Mesendoderm (in vitro differentiated cells): ENCODE measurements at regions not wholly inside any gene's neighbourhood (a gene's known extent, or its start where the extent isn't known, plus 50 kb on each side); places are given as distances from the start of the nearest gene placed in this dataset.
"Not testable (repeated sequence)": the region's sequence is repeated elsewhere in the genome, so short reads cannot be mapped to it uniquely, and the experiment has no call there.

Experiments
- DNase-seq: peaks from one replicate; pipeline ENCODE4 v3.0.0; 2013
- H2AK5ac ChIP-seq: 2 replicates; pipeline ENCODE4 v1.6.1; 2013; ENCODE audit warnings: low read length, inconsistent platforms
- H2BK120ac ChIP-seq: 2 replicates; pipeline ENCODE4 v1.6.1; 2013; ENCODE audit warnings: low read depth, mild to moderate bottlenecking, low read length, moderate library complexity, mixed read lengths
- H2BK15ac ChIP-seq: replicated peaks from 2 replicates; pipeline ENCODE4 v1.6.1; 2013; ENCODE audit warnings: low read depth, mild to moderate bottlenecking, moderate library complexity
- H2BK5ac ChIP-seq: 2 replicates; pipeline ENCODE4 v1.6.1; 2013; ENCODE audit warnings: low read length, inconsistent platforms
- H3K18ac ChIP-seq: 2 replicates; pipeline ENCODE4 v1.6.1; 2013; ENCODE audit warnings: mild to moderate bottlenecking, low read length, mixed read lengths
- H3K23ac ChIP-seq: one replicate; pipeline ENCODE4 v1.6.1; 2013; ENCODE audit warnings: low read length
- H3K27ac ChIP-seq: 2 replicates; pipeline ENCODE4 v1.5.1; 2013; ENCODE audit warnings: low read depth, mild to moderate bottlenecking, inconsistent platforms, low read length, moderate library complexity
- H3K27me3 ChIP-seq: 2 replicates; pipeline ENCODE4 v1.6.1; 2013; ENCODE audit warnings: low read length, control low read depth, mild to moderate bottlenecking, inconsistent platforms; ENCODE audit not compliant: insufficient read depth, poor library complexity
- H3K36me3 ChIP-seq: 2 replicates; pipeline ENCODE4 v1.6.1; 2013; ENCODE audit warnings: low read length, inconsistent platforms; ENCODE audit not compliant: control insufficient read depth, insufficient read depth
- H3K4ac ChIP-seq: one replicate; pipeline ENCODE4 v1.6.1; 2013; ENCODE audit warnings: low read depth, mild to moderate bottlenecking, low read length, moderate library complexity
- H3K4me1 ChIP-seq: 2 replicates; pipeline ENCODE4 v1.6.1; 2013; ENCODE audit warnings: low read depth, low read length, inconsistent platforms; ENCODE audit not compliant: control insufficient read depth
- H3K4me2 ChIP-seq: 2 replicates; pipeline ENCODE4 v1.6.1; 2013; ENCODE audit warnings: low read length
- H3K4me3 ChIP-seq: 2 replicates; pipeline ENCODE4 v1.5.1; 2013; ENCODE audit warnings: mild to moderate bottlenecking, low read length
- H3K56ac ChIP-seq: one replicate; pipeline ENCODE4 v1.6.1; 2013; ENCODE audit warnings: low read length
- H3K79me1 ChIP-seq: 2 replicates; pipeline ENCODE4 v1.6.1; 2013; ENCODE audit warnings: low read length, inconsistent platforms
- H3K79me2 ChIP-seq: 2 replicates; pipeline ENCODE4 v1.6.1; 2013; ENCODE audit warnings: mild to moderate bottlenecking, low read length; ENCODE audit not compliant: control insufficient read depth, insufficient read depth
- H3K9ac ChIP-seq: 2 replicates; pipeline ENCODE4 v1.6.1; 2013; ENCODE audit warnings: low read length, inconsistent platforms
- H4K5ac ChIP-seq: one replicate; pipeline ENCODE4 v1.6.1; 2013; ENCODE audit warnings: low read length
- H4K8ac ChIP-seq: one replicate; pipeline ENCODE4 v1.6.1; 2013; ENCODE audit warnings: low read depth, mild to moderate bottlenecking, control low read depth, low read length, moderate library complexity
- WGBS: extraction: QIAGEN DNeasy Blood & Tissue Kit; methylation state at CpG from one replicate; pipeline ENCODE4 v1.1.7; 2013; ENCODE audit warnings: low lambda C conversion rate, missing lambda C conversion rate; ENCODE audit not compliant: insufficient coverage; ENCODE audit errors: extremely low coverage; 5-methylcytosine and 5-hydroxymethylcytosine counted together

DNA sequence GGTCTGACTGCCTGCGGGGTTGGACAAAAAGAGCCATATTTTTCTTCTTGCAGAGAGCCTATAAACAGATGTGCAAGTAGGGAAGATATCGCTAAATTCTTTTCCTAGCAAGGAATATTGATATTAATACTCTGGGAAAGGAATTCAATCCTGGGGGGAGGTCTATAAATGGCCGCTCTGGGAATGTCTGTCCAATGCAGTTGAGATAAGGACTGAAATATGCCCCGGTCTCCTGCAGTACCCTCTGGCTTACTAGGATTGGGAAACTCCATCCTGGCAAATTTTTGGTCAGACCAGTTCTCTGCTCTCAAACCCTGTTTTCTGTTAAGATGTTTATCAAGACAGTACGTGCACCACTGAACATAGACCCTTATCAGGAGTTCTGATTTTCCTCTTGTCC lies 310.6 kb downstream of the KCTD12 start:
- WGBS, result no CpG with 5 or more reads among the region's 5 CpGs
- not testable (repeated sequence) for H3K9ac ChIP-seq, H3K56ac ChIP-seq, H4K5ac ChIP-seq, H3K18ac ChIP-seq, H3K4me1 ChIP-seq, H3K4ac ChIP-seq, H3K79me1 ChIP-seq, H3K23ac ChIP-seq, H2BK15ac ChIP-seq, H3K79me2 ChIP-seq, H3K4me3 ChIP-seq, H4K8ac ChIP-seq, H3K4me2 ChIP-seq, H2AK5ac ChIP-seq, H2BK5ac ChIP-seq, H3K36me3 ChIP-seq, H3K27me3 ChIP-seq, H3K27ac ChIP-seq, H2BK120ac ChIP-seq
- DNase-seq, result peak; percentile 7

DNA sequence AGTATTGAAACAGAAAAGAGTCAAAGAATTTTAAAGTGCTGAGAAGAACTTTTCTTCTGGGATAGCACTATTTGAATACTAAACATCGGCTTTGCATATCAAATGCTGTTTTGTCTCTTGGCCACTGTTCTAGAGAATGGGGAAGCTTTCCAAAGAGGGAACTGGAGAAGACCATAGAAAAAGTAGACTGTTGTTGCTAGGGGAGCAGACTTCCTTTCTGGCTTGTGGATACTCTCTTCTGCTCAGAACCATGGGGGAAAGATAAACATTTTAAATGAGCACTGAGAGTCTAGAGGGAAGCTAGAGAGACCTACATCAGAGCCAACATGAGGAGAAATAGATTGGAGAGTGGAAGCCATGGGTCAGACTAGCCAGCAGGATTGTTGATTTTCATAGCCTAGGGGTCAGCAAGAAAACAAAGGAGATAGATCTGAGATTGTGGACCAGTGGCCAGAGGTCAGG lies 315.7 kb downstream of the KCTD12 start:
- H2BK5ac ChIP-seq, result no peak overlapping the region
- no peaks in the 10 kb centered on the region for H3K27me3 ChIP-seq
- H3K9ac ChIP-seq, result no peak overlapping the region
- no peak overlapping the region for H2BK120ac ChIP-seq
- H3K4me2 ChIP-seq, result no peak overlapping the region
- peak; percentile 7 for DNase-seq
- no peaks in the 10 kb centered on the region for H3K79me2 ChIP-seq
- no peak overlapping the region for H3K18ac ChIP-seq
- no peak overlapping the region for H3K4ac ChIP-seq
- no peaks in the 10 kb centered on the region for H3K36me3 ChIP-seq
- H3K4me3 ChIP-seq, result no peak overlapping the region
- no peak overlapping the region for H4K5ac ChIP-seq
- no peak overlapping the region for H3K23ac ChIP-seq
- no peak overlapping the region for H2AK5ac ChIP-seq
- no peak overlapping the region for H2BK15ac ChIP-seq
- H3K79me1 ChIP-seq, result no peaks in the 10 kb centered on the region
- no peak overlapping the region for H3K27ac ChIP-seq
- H4K8ac ChIP-seq, result no peak overlapping the region
- H3K56ac ChIP-seq, result no peak overlapping the region
- WGBS, result no CpG with 5 or more reads among the region's 1 CpG
- no peaks in the 10 kb centered on the region for H3K4me1 ChIP-seq

DNA sequence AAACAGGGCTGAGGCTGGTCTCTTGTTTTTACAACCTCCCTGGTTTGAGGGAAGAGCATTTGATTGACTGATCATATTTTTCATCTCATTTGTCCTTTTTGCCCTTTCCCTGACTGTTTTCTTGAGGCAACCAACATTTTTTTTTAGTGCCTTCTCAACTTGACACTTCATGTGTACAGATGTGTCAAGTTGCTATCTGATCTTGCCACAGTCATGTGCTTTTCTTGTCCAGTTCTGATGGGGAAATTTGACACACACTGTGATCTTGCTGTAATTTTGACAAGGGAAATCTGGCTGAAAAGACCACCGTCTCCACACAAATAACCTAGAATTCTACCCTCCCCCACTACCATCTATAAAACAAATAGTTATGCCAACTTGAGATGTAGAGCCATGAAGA lies 329.6 kb downstream of the KCTD12 start:
- no peak overlapping the region for H3K4me2 ChIP-seq
- H2BK5ac ChIP-seq, result no peak overlapping the region
- H3K79me1 ChIP-seq, result no peaks in the 10 kb centered on the region
- H3K56ac ChIP-seq, result no peak overlapping the region
- no peak overlapping the region for H2BK120ac ChIP-seq
- no peaks in the 10 kb centered on the region for H3K27me3 ChIP-seq
- no peak overlapping the region for H4K8ac ChIP-seq
- no peak overlapping the region for H2AK5ac ChIP-seq
- H3K27ac ChIP-seq, result no peak overlapping the region
- H3K4ac ChIP-seq, result no peak overlapping the region
- H3K36me3 ChIP-seq, result no peaks in the 10 kb centered on the region
- no CpG with 5 or more reads among the region's 1 CpG for WGBS
- no peak overlapping the region for H3K9ac ChIP-seq
- no peak overlapping the region for H2BK15ac ChIP-seq
- no peaks in the 10 kb centered on the region for H3K4me1 ChIP-seq
- H3K79me2 ChIP-seq, result no peaks in the 10 kb centered on the region
- H3K4me3 ChIP-seq, result no peak overlapping the region
- DNase-seq, result no peak
- no peak overlapping the region for H3K23ac ChIP-seq
- H4K5ac ChIP-seq, result no peak overlapping the region
- no peak overlapping the region for H3K18ac ChIP-seq

DNA sequence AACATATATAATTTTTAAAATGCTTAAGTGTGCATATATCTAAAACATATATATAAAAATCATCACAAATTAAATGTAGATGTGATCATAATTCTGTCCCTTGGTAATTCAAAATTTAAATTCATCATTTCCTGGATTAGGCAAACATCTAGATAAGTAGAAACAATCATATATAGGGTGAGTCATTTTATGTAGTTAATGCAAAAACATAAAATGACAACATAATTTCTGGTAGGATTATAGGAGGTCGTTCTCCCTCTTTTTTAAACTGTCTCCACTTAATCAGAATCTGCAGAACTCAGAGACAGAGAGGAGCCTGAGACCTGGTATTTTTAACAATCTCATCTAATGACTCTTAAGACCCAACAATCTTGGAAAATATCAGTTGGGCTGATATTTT lies 333.4 kb downstream of the KCTD12 start:
- H3K4me3 ChIP-seq, result no peak overlapping the region
- no peaks in the 10 kb centered on the region for H3K4me1 ChIP-seq
- H2BK5ac ChIP-seq, result no peak overlapping the region
- H3K36me3 ChIP-seq, result no peaks in the 10 kb centered on the region
- no peak overlapping the region for H3K9ac ChIP-seq
- no CpG with 5 or more reads among the region's 1 CpG for WGBS
- no peak overlapping the region for H2BK15ac ChIP-seq
- H4K5ac ChIP-seq, result no peak overlapping the region
- no peak overlapping the region for H3K18ac ChIP-seq
- H3K27ac ChIP-seq, result no peak overlapping the region
- no peaks in the 10 kb centered on the region for H3K27me3 ChIP-seq
- no peak for DNase-seq
- H2BK120ac ChIP-seq, result no peak overlapping the region
- no peak overlapping the region for H4K8ac ChIP-seq
- no peak overlapping the region for H3K23ac ChIP-seq
- H3K79me2 ChIP-seq, result no peaks in the 10 kb centered on the region
- no peak overlapping the region for H3K4me2 ChIP-seq
- H2AK5ac ChIP-seq, result no peak overlapping the region
- no peaks in the 10 kb centered on the region for H3K79me1 ChIP-seq
- H3K4ac ChIP-seq, result no peak overlapping the region
- no peak overlapping the region for H3K56ac ChIP-seq

DNA sequence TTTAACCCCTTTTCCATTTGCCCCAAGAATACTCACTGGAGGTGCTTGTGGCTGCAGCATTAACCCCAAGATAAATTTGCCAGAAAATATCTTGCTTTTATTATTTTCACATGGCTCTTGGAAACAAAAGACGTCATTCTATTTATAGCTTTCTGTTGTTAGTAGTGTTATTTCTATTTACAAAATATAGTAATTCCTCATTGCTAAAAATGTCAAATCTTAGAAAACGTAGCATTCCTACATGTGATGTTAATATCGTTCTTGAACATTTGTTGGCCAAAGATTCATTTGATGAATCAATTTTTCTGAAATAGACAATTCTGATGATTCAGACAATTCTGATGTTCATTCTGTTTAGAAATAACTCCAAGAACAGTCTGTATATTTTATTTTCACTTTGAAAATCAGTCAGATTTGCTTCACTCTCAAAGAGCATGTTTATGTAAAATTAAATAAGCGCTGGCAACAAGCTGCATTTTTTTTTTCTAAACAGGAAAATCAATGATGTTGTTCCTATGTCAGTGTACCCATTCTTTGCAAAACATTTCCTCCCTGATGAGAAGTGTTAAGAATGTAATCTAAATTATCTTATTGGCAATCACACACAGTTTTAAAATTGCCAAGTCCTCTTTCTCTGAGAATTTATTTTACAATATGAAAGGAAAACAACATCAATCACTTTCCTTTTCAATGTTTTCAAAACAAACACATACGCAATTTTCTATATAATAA lies 334.0 kb downstream of the KCTD12 start:
- Histone ChIP-seq H3K27me3 (no peaks in the 10 kb centered on the region), H3K4ac (no peak overlapping the region), H3K4me2 (no peak overlapping the region), H4K5ac (no peak overlapping the region), H3K79me1 (no peaks in the 10 kb centered on the region), H3K56ac (no peak overlapping the region), H3K4me1 (no peaks in the 10 kb centered on the region), H3K18ac (no peak overlapping the region), H2BK120ac (no peak overlapping the region), H3K79me2 (no peaks in the 10 kb centered on the region), H3K23ac (no peak overlapping the region), H4K8ac (no peak overlapping the region), H3K9ac (no peak overlapping the region), H2AK5ac (no peak overlapping the region), H2BK5ac (no peak overlapping the region), H2BK15ac (no peak overlapping the region), H3K4me3 (no peak overlapping the region), H3K27ac (no peak overlapping the region), H3K36me3 (no peaks in the 10 kb centered on the region)
- WGBS, result 100% methylated on average over 1 of the region's 5 CpGs
- no peak for DNase-seq

DNA sequence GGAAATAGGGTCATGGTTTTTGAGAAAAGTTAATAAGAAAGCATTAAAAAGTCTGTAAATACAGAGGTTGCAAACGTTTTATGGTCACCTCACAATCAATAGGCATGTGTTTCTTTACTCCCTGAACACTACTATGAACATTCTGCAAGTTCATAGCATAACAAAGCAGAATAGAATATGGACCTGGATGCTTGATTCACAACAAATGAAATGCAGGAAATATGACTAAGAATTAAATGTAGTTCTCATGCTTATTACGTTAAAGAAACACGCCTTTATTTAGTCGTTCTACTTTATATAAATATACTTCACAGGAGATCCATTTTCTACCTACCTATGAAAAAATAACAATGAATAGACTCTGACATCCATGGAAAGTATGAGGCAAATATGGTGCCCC lies 344.0 kb downstream of the KCTD12 start:
- H3K79me1 ChIP-seq, result no peaks in the 10 kb centered on the region
- no peak overlapping the region for H4K5ac ChIP-seq
- no peaks in the 10 kb centered on the region for H3K27me3 ChIP-seq
- H2BK120ac ChIP-seq, result no peak overlapping the region
- no peak overlapping the region for H3K27ac ChIP-seq
- H3K4me2 ChIP-seq, result no peak overlapping the region
- H2BK5ac ChIP-seq, result no peak overlapping the region
- H3K56ac ChIP-seq, result no peak overlapping the region
- H3K36me3 ChIP-seq, result no peaks in the 10 kb centered on the region
- WGBS, result no CpG with 5 or more reads among the region's 4 CpGs
- DNase-seq, result no peak
- no peaks in the 10 kb centered on the region for H3K79me2 ChIP-seq
- no peak overlapping the region for H3K23ac ChIP-seq
- H2BK15ac ChIP-seq, result no peak overlapping the region
- H4K8ac ChIP-seq, result no peak overlapping the region
- no peak overlapping the region for H3K4me3 ChIP-seq
- no peak overlapping the region for H3K4ac ChIP-seq
- no peak overlapping the region for H3K18ac ChIP-seq
- no peak overlapping the region for H3K9ac ChIP-seq
- H2AK5ac ChIP-seq, result no peak overlapping the region
- no peaks in the 10 kb centered on the region for H3K4me1 ChIP-seq
